Epithelial cell of prostate (primary cell): ENCODE measurements at regions not wholly inside any gene's neighbourhood (a gene's known extent, or its start where the extent isn't known, plus 50 kb on each side); places are given as distances from the start of the nearest gene placed in this dataset.

Source experiments
- DNase-seq: peaks from one replicate; pipeline ENCODE4 v3.0.0-alpha.2; 2011; ENCODE audit warnings: low read depth, low spot score
- H3K27ac ChIP-seq: fragments of 450-650 bp; 2 replicates; pipeline ENCODE4 v1.5.1; 2017; ENCODE audit warnings: mild to moderate bottlenecking

DNA sequence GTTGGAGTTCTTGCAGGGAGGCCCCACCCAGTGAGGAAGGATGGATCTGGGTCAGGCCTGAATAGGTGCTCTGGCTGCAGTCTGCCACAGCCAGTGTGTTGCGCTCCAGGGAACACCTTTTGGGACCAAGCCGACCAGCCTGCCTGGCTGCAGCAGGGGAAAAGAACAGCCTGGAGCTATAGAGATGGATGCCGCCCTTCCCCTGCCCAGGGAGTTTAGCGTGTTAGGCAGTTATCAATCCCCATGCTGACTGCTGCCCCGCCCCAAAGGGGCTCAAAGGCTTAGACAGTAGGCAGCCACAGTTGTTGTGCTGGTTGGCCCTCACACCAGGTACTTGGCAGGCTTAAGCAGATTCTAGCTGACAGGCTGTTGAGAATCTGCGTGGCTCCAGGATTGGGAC lies 153.4 kb upstream of the ADAMTS19 start:
- no peak overlapping the region for H3K27ac ChIP-seq
- DNase-seq: no peak

DNA sequence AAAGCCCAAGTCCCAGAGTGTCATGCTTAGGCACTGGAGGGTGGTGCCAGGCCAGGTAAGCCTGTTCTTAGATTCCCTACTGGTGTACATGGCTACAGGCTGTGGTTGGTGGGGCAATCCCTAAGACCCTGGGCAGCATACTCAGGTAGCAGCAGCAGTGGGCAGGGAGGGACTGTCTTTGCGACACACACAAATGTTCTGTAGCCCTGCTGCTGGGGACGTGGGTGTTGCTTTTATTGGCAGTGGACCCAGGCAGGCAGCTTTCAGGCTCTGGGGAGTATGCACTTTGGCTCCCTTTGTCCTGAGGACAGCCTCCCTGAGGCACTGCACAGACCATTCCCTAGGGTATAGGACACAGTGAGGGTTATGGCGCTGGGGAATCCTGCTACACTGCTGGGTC lies 137.1 kb upstream of the ADAMTS19 start:
- no peak overlapping the region for H3K27ac ChIP-seq
- no peak for DNase-seq

DNA sequence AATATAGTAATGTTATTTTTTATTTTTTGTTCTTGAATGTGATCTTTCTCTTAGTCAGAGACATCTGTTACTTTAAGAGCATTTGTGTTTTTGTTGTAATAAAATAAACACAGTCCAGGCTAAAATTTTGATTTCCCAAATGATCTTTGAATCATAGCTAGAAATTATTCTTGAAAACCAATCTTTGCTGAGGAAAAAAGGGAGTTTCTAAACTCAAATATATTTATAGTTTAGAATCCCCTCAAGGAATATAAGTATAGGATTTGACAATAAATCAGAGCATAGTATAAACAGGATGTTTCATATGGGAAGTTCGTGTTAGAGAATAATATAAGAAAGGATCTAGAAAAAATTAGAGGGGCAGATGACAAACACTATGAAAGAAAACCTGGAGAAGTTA lies 118.8 kb upstream of the ADAMTS19 start:
- no peak overlapping the region for H3K27ac ChIP-seq
- DNase-seq: no peak

DNA sequence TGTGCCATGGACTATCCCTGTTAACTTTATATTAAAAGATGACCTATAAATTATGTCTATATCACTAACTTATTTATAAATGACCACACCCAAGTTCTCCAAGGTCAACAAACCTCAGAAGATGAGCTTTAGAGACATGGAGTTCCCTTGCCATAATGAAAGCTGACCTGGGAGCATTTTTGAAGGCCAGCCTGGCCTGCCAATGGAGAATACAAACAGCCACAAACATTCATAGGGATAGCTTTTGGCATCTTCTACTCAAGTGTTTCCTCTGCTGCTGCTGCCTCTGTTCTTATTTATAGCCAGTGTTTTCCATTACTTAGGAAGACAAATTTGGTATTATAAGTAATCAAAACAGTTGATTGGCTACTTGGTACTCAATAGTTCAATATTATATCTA lies 117.3 kb upstream of the ADAMTS19 start:
- DNase-seq: no peak
- no peak overlapping the region for H3K27ac ChIP-seq

DNA sequence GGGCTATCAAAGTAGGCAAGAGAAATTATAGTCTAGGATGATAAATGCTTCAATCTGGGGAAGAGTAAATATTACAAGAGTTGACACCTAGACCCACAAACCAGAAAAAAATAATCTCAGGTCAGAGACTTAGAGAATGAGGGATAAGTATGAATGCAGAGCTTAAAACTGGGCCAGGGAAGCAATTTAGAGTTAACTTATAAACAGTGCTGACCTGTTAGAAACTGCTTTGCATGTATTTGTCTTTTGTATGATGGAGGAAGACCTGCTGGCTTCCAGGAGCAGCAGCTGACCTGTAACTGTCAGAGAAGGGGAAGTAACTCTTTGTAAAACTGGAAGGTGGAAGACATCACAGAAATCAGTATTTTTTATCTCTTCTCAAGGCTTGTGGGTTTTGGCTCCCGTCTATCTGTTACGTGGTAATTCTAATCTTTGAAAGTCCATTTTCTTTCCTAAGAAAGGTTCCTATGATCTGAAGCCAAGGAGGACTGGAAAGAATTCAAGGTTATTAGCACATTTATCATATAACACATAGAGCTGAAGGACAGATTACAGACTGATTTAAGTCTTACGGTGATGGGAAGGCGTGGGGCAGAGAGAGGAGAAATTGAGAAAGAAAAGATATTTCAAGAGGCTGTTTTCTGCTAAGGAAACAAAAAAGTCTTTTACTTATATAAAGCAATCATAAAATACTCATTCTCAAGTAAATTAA lies 114.7 kb upstream of the ADAMTS19 start:
- no peak overlapping the region for H3K27ac ChIP-seq
- no peak for DNase-seq

DNA sequence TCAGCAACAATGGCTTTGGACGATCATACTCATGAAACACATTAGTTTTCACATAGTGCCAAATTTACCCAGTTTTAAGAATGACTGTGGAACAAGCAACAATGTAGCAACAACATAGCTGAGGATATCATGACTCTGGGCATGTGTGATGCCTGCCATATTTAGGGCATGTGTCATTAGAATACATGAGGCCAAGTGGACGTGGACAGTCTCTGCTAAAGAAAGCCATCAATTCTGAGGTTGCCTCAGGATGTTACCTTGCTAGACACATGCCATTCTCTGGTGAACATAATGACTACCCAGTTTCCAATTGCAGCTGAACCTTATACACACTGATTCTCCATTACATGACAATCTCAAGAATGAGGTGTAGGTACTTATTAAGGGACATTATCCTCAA lies 103.3 kb upstream of the ADAMTS19 start:
- no peak for DNase-seq
- no peak overlapping the region for H3K27ac ChIP-seq

DNA sequence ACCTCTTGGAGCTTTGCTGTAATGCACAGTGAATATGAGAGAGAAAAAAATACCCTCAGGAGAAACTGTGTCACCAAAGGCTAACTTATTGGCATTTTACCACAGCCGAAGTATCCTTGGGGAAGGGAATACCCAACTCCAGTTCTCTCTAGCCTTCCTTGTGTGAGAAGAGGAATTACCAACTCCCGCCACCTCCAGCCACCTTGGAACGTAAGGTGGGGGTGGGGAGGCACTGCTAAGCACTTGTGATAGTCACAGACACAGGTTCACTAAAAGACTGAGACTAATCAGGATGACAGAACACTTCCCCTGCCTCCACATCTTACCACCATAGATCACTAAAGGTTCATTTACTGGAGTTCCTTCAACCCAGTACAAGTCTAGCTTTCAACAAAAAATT lies 102.0 kb upstream of the ADAMTS19 start:
- DNase-seq: no peak
- H3K27ac ChIP-seq: no peak overlapping the region

DNA sequence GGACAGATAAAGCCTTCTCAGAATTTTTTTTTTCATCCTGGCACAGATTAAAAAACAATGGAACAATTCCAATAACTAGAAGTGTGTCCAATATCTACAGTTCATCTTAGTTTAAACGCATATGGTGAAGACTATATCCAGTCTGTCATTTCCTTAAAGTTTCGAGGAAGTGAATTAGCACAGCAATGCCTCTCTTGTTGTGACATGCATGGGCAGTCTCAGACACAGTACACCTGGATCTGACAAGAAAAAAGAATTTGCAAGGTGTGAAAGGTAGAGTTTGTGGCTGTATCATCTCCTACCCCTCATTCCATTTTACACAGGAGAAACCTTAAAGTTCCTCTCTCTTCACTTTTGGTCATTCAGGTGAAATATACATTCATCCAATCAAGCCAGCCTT lies 100.6 kb upstream of the ADAMTS19 start:
- peak; percentile 60 for DNase-seq
- peak overlapping the region; percentile 53 for H3K27ac ChIP-seq

DNA sequence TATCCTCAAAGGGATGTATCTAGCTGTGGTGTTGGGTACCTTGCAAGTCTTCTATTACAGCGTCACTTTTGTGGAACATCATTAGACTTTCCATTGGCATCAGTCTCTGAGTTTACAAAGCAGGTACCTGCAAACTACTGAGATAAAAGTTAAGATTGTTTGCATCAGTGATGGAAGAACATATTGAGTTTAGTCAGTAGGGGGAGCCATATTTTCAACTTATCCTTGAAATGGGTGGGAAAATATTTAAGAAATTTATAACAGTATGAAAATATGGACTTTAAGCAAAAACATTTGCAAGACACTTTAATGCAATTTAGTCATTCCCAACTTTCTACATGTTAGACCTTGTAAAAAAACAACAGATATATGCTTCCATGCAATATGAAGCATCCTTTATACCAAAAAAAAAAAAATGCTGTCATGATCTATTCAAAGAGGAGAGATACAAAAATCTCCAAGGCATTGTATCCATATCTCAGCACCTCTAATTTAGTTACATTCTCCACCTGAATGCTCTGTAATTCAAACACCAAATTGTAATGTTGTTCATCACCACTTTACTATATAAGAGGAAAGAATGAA lies 98.6 kb upstream of the ADAMTS19 start:
- no peak overlapping the region for H3K27ac ChIP-seq
- DNase-seq: no peak

DNA sequence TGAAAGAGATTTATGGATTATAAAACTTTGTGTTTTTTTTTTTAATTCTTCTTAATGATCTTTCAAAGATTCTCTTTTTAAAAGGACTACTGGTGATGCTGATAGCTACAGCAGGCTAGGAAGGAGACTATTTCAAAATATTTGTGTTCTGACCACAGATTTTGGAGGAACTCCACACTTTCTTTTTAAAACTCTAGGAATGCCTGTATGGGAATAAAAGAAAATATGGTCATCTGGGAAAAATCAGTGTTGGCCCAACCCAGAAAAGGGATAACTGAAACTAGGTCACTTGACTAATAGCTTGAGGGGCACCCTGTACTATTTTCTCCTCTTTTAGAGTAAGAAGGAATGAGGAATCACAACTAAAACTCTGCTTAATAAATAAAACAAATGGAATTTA lies 97.6 kb upstream of the ADAMTS19 start:
- DNase-seq: no peak
- no peak overlapping the region for H3K27ac ChIP-seq

DNA sequence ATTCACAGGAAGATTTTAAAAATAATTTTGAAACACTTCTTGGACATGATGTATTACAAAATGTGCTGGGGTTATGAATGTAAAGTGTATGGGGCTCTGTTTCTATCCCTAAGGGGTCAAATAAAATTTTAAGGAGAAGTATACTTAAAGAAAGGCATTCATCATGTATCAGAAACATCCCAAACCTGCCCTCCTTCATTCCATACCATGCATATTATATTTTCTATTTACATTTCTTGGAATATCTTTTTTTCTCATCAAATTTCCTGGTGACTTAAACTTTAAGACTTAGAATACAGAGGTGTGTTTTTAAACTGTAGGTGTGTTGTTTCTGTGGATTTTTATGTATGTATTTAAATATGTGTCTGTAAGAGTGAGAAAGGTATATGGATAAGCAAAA lies 96.1 kb upstream of the ADAMTS19 start:
- no peak for DNase-seq
- H3K27ac ChIP-seq: no peak overlapping the region

DNA sequence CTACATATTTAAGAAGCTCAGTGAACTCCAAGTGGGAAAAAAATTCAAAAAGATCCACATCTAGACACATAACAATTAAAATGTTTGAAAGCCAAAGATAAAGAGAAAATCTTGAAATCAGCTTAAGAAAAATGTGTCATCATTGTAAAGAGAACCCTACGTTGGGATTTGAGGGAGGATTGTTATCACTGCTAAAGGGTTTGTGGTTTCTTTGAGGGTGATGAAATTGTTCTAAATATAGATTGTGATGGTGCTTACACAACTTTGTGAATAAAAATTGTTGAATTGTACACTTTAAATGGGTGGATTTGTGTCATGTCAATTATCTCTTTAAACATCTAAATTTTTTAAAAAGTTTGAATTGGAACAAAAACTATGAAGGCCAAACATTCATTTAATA lies 92.2 kb upstream of the ADAMTS19 start:
- H3K27ac ChIP-seq: no peak overlapping the region
- DNase-seq: no peak

DNA sequence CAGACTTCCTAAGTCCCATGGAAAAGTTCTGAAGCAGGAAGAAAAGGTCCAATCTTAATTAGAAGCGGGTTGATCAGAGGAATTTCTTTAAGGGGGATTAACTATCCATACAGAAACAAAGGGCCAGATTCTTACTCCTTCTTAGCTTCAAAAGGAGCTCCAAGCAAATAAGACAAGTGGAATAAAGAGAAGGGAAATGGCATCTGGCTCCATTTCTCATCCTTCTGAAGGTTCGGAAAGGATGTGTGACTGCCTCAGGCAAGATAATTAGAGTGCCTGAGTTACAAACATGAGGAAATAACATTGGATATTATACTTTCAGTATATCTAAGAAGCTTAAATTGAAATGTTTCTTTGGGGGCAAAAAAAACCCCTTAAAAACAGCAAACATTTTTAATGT lies 88.1 kb upstream of the ADAMTS19 start:
- no peak overlapping the region for H3K27ac ChIP-seq
- no peak for DNase-seq

DNA sequence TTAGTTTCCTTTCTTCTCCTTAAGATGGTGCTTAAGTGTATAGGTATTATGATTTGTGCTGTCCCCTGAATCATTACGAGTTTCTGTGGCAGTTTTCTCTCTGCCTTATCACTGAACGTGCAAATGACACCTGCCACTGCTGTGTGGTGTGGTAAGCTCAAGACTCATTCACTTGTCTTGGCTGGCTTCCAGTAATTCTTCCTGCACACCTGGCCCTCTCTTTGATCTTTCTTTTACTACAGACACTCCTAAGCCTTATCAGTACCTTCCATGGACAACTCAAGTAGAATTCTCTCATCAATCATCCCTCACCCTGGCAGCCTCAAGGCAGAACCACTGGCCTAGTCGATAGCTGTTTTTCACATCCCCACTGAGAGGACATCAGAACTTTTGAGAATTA lies 82.6 kb upstream of the ADAMTS19 start:
- no peak for DNase-seq

DNA sequence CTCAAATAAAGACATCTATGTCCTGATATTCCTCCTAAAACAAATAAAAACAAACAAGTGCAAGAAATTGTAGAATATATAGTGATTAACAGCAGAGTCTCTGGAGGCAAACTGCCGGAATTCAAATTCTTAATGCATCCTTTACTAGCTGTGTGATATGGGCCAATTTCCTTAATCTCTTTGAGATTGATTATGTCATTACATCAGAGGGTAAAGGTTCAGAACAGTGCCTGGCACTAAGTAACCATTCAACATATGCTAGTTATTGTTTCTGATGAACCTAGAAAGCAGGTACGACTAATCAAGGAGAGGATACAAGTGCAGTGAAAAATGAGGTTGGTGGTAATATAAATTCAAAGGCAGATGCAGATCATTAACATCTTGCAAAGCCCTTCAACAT lies 81.1 kb upstream of the ADAMTS19 start:
- H3K27ac ChIP-seq: no peak overlapping the region
- no peak for DNase-seq

More for the DNA sequence above, 82.6 kb upstream of the ADAMTS19 start:
- H3K27ac ChIP-seq: no peak overlapping the region

DNA sequence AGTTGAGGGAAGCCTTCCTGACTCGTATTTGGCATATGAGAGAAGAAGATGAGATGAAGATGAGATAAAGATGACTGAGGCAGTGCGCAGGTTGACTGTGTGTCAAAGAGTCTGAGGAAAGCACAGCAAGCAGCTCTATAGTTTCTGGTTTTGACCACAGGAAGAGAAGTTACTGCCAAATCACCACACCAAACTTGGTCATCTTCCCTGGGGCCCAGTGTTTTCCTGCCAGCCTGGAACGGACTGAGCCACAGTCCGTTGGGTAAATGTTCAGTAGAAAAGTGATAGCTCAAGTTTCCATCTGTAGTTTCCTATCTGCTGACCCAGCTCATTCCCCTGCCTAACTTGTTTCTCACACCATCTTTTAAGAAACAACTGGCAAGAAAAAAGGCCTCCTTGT lies 80.7 kb upstream of the ADAMTS19 start:
- no peak for DNase-seq

DNA sequence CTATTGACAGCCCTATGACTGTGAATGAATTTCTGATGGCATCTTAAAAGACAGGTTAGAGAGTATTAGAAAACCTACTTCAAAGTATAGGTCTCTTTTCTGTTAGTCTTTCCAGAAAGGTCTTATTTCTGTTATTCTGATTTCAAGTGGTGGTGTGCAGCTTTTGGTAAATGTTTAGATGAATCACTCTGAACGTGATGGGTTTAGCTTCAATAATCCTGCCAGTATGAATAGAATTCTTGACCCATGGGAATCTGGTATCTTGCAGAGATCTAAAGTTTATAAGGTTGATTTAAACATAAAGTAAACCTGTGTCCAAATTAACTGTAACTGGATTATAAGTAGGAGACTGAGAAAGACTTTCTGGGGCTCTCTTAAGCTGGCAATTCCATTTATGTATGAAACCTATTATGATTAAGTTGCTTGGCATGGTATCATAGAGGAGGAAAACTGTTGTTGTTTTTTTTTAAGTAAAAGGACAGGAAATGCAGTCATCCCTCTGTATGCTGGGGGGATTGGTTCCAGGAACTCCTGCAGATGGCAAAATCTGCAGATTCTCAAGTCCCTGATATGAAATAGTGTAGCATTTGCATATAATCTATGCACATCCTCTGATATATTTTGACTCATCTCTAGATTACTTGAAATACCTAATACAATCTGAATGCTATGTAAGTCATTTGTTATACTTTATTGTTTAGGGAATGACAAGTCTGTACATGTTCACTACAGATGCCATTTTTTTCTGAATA lies 77.0 kb upstream of the ADAMTS19 start:
- DNase-seq: no peak
- H3K27ac ChIP-seq: peak overlapping the region; percentile 12

More for the DNA sequence above, 80.7 kb upstream of the ADAMTS19 start:
- H3K27ac ChIP-seq: no peak overlapping the region

DNA sequence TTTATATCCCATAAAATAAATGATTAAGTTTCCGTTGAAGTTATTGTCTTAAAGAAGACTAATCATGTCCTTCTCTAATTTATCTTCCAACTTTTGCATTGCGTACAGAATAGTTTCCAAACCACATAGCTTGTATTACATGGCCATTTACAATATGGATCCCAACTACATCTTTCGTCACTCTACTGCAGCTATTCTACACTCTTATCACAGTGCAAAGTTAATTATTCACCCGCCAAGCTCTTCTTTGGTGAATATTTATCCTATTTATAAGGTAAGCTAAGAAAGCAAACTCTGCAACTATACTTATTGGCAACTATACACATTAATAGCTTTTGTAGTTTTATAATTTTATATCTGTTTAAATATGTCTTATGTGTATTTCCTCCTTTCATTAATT lies 75.9 kb upstream of the ADAMTS19 start:
- DNase-seq: no peak
- H3K27ac ChIP-seq: no peak overlapping the region

DNA sequence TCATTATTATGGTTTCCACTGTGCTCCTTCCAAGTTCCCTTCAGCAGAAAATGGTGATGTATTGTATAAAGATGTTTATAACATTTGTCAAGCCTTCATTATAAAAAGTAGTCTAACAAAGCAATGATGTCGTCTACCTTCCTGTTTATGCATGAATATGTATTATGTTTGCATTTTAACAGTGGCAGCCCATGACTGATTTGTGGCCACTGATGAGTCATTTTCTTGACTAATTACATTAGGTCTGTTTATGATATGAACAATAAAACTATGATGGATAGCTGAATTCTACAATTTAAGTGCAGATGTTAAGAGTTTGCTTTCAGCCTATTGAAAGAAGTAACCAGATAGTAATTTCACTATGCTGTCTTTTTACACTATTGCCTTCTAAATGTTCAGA lies 75.4 kb upstream of the ADAMTS19 start:
- H3K27ac ChIP-seq: no peak overlapping the region
- DNase-seq: peak; percentile 16

DNA sequence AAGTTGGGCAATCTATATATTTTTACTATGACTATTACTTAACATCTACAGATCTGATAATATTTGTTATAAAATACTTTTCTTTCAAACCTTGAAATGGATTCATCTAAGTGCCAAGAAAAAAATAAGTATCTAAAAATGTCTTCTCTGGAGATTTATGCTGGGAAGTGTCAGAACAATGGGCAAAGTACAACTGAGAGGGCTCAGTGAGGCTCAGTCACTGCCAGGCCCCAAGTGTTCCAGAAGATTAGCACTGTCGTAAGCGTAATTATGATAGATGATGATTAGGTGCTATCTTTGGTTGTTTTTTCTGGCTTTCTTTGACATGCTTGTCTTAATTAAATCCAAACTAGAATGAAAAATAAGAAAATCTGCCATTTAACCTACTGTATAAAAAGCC lies 72.2 kb upstream of the ADAMTS19 start:
- no peak overlapping the region for H3K27ac ChIP-seq
- DNase-seq: no peak

DNA sequence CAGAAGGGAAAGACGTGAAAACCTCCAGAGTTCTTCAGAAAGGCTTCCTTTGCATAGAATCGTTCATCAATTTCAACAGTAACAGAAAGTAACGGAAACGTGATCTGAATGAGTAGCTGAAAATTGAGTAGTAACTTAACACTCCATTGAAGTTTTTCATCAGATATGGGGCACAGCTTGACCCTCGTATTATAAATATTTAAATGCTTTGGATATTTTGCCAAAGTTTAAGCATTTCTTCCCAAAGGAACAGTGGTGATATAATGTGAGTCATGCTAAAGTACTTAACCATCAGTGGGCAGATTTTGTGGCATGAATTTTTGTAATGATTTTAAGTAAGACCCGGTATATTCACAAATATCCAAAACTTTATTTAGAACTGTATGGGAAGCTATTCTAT lies 67.4 kb upstream of the ADAMTS19 start:
- DNase-seq: no peak

DNA sequence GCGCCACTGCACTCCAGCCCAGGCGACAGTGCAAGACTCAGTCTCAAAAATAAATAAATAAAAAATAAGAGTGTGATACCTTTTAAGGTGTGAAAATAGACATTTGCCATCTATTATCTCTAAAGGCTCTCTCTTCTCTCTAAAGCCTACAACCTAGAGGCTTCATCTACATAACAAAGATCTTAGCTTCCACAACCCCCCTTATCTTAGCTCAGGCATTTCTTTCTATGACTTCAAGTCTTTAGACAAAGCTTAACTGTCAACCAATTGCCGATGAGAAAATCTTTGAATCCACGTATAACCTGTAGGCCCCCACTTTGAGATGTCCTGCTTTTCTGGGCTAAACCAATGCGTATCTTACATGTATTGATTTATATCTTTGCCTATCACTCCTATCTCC lies 64.9 kb upstream of the ADAMTS19 start:
- no peak overlapping the region for H3K27ac ChIP-seq

More for the DNA sequence above, 67.4 kb upstream of the ADAMTS19 start:
- H3K27ac ChIP-seq: no peak overlapping the region

More for the DNA sequence above, 64.9 kb upstream of the ADAMTS19 start:
- no peak for DNase-seq
